GM06990 (cell line): ENCODE measurements at regions not wholly inside any gene's neighbourhood (a gene's known extent, or its start where the extent isn't known, plus 50 kb on each side); places are given as distances from the start of the nearest gene placed in this dataset.

Experiments used
- DNase-seq: peaks from one replicate; pipeline ENCODE4 v3.0.0-alpha.2; 2011; ENCODE audit not compliant: insufficient read length; ENCODE audit errors: extremely low read depth
- H3K27me3 ChIP-seq: replicated peaks from 2 replicates; pipeline ENCODE4 v1.6.0; 2011; ENCODE audit warnings: low read length; ENCODE audit not compliant: control insufficient read depth, insufficient read depth
- H3K36me3 ChIP-seq: 2 replicates; pipeline ENCODE4 v1.5.1; 2011; ENCODE audit warnings: low read length; ENCODE audit not compliant: control insufficient read depth, insufficient read depth
- H3K4me3 ChIP-seq: replicated peaks from 2 replicates; pipeline ENCODE4 v1.5.1; 2011; ENCODE audit warnings: low read depth, mild to moderate bottlenecking, control low read depth, low read length
- TF ChIP-seq, protein P1 (sequence below): IDR thresholded peaks from 2 replicates; pipeline ENCODE4 v1.5.1; 2011; ENCODE audit warnings: low read length, control low read depth, mild to moderate bottlenecking, inconsistent platforms; ENCODE audit not compliant: insufficient read depth, poor library complexity, severe bottlenecking

DNA sequence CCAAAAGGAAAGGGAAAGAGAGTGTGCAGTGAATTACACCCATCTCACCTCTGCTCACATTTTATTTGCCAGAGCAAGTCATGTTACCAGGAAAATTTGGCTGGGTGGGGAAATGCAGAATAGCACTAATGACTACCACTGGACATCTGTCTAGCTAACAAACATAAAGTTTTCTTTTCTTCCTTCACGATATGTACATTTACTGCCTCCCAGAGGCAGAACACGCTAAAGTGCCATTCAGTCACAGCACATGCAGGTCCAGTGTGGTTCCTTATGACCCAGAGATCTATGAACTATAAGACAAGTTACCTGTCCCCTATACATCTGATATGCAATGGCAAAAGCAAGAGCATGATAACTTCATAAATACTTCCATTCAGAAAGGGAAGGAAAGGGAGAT is 194.1 kb downstream of the OGFRL1 start:
- Histone ChIP-seq H3K27me3 (no peaks in the 10 kb centered on the region), H3K36me3 (no peaks in the 10 kb centered on the region), H3K4me3 (no peak overlapping the region)
- TF ChIP-seq, protein P1, sequence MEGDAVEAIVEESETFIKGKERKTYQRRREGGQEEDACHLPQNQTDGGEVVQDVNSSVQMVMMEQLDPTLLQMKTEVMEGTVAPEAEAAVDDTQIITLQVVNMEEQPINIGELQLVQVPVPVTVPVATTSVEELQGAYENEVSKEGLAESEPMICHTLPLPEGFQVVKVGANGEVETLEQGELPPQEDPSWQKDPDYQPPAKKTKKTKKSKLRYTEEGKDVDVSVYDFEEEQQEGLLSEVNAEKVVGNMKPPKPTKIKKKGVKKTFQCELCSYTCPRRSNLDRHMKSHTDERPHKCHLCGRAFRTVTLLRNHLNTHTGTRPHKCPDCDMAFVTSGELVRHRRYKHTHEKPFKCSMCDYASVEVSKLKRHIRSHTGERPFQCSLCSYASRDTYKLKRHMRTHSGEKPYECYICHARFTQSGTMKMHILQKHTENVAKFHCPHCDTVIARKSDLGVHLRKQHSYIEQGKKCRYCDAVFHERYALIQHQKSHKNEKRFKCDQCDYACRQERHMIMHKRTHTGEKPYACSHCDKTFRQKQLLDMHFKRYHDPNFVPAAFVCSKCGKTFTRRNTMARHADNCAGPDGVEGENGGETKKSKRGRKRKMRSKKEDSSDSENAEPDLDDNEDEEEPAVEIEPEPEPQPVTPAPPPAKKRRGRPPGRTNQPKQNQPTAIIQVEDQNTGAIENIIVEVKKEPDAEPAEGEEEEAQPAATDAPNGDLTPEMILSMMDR = no peak
- no peak for DNase-seq

DNA sequence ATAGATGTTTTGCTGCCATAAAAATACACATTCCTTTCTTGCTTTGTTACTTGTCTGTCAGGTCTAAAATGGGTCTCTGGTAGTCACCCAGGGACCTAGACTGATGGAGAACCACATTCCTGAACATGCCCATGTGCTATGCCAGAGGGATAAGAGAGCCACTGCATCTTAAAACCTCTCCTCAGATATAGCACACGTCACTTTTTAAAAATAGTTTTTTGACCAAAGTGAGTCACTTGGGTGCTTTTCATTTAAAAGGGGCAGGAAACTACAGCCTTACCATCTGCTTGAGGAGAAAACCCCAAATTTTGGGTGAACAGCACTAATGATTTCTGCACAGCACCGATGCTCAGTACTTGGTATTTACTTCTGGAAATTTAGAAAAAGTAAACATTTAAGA is 197.8 kb downstream of the OGFRL1 start:
- H3K27me3 ChIP-seq = no peaks in the 10 kb centered on the region
- H3K36me3 ChIP-seq = no peaks in the 10 kb centered on the region
- H3K4me3 ChIP-seq = no peak overlapping the region
- TF ChIP-seq, protein P1 = no peak
- DNase-seq = peak; percentile 9

DNA sequence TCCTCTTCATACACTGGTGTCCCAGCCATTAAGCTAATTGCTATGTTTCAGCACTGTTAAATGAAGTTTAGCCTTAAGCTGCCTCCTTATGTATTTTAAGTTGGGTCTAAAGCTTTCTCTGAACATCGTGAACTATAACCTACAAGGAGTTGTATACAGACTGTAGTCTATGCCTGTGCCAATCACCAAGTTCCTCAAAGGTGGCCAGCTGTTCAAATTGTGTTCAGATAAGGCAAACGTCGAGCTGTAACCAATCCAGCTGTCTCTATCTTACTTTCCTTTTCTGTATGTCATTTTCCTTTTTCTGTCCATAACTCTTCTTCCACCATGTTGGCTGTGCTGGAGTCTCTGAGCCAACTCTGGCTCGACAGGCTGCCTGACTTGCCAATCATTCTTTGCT is 199.6 kb downstream of the OGFRL1 start:
- TF ChIP-seq, protein P1 = no peak
- no peaks in the 10 kb centered on the region for H3K27me3 ChIP-seq
- no peak overlapping the region for H3K4me3 ChIP-seq
- H3K36me3 ChIP-seq = no peaks in the 10 kb centered on the region
- no peak for DNase-seq

DNA sequence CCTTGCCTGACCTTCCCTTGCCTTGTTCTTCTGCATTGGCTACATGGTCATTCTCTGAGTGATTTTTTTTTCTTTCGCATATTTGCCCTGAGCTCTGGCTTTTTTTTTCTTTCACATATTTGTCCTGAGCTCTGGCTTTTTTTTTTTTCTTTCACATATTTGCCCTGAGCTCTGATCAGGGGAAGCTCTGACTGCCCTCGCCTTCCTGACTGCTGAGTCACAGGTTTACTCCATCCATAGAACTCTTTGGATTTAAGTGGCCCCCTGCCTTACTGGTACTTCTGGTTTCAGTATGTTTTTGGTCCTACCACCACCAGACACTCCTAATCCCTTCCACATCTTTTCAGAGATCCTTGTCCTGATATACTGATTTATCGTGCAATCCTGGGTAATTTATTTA is 201.1 kb downstream of the OGFRL1 start:
- H3K27me3 ChIP-seq = no peaks in the 10 kb centered on the region
- TF ChIP-seq, protein P1 = no peak
- no peaks in the 10 kb centered on the region for H3K36me3 ChIP-seq
- no peak overlapping the region for H3K4me3 ChIP-seq
- no peak for DNase-seq

DNA sequence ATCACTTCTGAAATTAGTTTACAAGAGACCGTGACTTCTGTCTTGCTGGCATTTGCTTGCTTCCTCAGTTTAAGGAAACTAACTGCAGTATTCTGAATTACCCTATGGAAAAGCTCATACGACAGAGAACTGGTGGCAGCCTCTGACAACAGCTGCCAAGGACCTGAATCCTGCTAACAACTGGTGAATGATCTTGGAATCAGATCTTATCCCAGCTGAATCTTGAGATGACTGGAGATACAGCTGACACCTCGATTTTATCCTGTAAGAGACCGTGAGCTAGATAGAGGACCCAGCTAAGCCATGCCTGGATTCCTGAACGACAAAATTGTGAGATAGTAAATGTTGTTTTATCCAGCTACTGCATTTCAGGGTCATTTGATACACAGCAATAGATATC is 202.3 kb downstream of the OGFRL1 start:
- no peak for DNase-seq
- Histone ChIP-seq H3K36me3 (no peaks in the 10 kb centered on the region), H3K4me3 (no peak overlapping the region), H3K27me3 (no peaks in the 10 kb centered on the region)
- TF ChIP-seq, protein P1 = no peak

DNA sequence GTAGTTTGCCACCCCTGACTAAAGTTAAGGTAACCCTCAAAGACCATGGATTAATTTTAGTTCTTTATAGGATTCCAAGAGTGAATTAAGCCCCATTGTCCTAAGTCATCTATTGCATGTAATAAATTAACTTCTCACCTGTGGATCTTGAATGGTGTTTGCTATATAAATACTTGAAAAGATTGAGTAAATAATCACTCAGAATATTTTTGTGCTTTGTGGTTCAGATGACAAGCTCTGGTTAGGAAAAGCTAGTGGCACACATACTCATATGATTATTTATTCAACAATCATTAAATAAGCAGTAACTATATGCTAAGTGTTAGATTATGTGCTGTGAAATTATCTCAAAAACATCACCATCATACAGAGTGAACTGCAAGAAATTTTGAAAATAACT is 203.2 kb downstream of the OGFRL1 start:
- no peak for DNase-seq
- Histone ChIP-seq H3K36me3 (no peaks in the 10 kb centered on the region), H3K4me3 (no peak overlapping the region), H3K27me3 (no peaks in the 10 kb centered on the region)
- TF ChIP-seq, protein P1 = no peak
